Activated CD8-positive, alpha-beta memory T cell treated with anti-CD3 and anti-CD28 coated beads for 24 hours (primary cell): ENCODE measurements at regions not wholly inside any gene's neighbourhood (a gene's known extent, or its start where the extent isn't known, plus 50 kb on each side); places are given as distances from the start of the nearest gene placed in this dataset.
A peak's percentile ranks its signal among the peaks of the same experiment; 100 is the strongest.

Source experiments
- DNase-seq: peaks from one replicate; pipeline ENCODE4 v3.0.0-alpha.2; 2020

- no peak for DNase-seq
Observed at GRCh38 chrX:109312757-109313156, 169.1 kb downstream of the GUCY2F start.

DNA sequence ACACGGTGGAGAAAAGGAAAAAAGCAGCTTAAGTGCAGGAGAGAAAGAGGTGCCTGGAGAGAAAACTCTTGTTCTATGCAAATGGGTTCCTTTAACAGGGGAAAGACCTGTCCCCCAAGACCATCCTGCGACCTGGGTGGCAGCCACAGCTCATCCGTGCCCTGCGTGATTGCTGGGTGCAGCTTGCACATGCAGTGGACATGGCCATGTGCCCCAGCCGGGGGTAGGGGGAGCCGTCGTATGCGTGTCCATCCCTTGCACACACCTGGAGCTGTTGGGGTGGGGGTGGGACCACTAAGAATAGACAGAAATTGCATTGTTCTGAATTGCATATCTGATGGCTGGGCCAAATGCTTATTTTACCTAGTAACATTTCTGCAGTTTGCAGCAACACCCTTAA is 171.9 kb downstream of the GUCY2F start:
- DNase-seq: no peak

GRCh38 chrX:109301177-109301576 is 180.7 kb downstream of the GUCY2F start:
- DNase-seq: no peak

DNA sequence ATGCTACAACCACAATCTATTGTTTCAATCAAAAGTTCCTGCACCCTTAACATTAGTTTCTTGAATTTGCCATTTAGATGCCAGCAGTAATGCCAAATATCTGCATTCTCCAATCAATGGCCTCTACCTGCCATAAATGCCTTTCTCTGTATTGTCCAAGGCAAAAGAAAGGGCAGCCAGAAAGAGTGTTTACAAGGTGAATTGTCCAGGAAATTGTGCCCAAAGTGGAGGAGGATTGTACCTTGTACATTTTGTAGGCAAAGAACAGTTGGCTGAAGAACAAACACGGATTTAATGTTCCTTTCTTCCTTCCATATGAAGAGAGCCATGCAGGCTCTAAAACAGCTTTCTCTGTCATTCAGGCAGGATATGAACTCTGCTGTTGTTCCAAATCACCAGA is 181.5 kb downstream of the GUCY2F start:
- no peak for DNase-seq

GRCh38 chrX:109299091-109299490 is 182.8 kb downstream of the GUCY2F start:
- DNase-seq: no peak

DNA sequence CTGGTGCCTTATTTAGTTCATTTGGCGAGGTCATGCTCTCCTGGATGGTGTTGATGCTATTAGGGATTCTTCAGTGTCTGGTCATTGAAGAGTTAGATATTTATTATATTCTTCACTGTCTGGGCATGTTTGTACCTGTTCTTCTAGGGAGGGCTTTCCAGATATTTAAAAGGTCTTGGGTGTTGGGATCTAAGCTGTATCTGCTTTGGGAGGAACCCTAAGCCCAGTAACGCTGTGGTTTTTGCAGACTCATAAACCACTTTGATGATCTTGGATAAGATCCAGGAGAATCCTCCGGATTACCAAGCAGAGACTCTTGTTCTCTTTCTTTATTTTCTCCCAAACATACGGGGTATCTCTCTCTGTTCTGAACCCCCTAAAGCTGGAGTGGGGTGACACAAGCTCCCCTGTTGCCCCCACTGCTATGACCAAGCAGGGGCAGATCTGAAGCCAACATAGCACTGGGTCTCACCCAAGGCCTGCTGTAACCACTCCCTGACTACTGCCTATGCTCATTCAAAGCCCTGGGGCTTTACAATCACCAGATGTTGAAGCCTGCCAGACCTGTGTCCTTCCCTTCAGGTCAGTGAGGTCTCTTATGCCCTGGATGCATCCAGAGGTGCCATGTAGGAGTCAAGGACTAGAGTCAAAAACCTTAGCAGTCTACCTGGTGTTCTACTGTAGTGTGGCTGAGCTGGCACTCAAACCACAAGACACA is 187.6 kb downstream of the GUCY2F start:
- no peak for DNase-seq

- no peak for DNase-seq
Observed at GRCh38 chrX:109283870-109284269, 198.0 kb downstream of the GUCY2F start.

DNA sequence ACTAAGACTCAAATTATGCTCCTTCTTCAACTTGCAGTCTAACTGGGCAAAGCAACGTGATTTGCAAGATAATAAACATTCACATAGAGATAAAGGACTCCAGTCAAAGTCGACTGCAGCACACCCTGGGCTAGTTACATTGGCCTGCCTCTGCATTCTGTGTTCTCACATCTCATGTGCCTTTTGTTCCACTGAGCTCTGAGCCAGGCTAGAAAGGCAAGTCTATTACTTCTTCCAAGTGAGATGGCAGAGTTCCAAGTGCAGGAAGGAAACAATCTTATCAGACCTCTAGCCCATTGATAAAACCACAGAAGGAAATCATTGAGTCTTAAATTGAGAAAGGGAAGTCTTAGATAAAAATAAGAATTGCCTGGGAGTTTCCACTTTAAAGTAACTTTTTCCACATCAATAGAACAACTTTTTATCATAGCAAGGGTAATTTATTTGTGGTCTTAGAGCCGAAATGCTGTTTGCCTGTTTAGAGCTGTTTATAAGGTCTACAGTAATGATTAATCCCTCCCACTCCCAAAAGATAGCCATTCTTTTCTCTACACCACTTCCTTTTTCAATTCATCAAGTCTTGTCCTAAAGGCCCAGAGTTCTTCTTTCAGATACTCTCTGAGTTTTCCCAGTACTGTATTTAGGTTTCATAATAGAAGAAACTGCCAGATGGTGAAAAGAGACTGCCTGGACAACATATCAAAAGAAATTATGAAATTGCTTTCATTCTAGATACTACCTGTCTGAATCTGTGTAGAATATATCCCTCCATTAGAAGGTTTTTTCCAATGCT is 200.2 kb downstream of the GUCY2F start:
- no peak for DNase-seq

DNA sequence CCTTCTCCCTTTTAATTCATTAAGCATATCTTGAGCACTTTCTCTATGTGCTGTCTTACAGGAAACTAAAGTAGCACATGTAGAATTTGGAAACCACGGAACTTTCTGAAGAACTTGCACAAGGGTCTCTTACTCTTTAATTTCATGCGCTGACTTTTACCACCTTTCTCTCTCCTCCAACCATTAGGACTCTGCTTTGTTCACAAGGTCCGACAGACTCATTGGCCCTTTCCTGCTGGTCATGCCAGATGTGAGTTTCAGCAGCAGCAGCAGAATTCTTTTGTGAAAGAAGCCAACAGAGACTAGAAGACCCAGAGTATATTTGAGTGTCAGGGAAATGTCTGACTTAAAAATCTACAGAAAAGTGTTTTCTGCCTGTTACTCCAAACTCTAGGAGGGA is 207.1 kb downstream of the GUCY2F start:
- no peak for DNase-seq

GRCh38 chrX:109270580-109271484 is 211.1 kb downstream of the GUCY2F start:
- peak; percentile 58 for DNase-seq

DNA sequence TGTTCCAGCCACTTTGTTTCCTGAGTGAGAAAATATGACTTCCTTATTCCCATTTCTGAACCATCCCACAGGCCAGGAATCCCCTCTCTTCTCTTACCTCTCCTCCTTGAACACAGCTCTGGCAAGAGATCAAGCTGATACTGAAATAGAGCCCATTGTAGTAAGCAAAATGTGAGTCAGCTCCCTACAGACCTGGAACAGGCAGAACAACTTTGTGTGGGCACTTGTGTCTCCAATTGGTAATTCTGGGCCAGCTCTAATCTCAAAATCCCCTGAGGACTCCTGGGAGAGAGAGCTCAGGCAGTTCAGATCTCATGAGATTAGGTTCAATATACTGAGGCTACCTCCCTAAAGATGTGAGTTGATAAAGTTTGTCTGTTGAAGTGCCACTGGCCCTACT is 213.5 kb downstream of the GUCY2F start:
- DNase-seq: no peak

DNA sequence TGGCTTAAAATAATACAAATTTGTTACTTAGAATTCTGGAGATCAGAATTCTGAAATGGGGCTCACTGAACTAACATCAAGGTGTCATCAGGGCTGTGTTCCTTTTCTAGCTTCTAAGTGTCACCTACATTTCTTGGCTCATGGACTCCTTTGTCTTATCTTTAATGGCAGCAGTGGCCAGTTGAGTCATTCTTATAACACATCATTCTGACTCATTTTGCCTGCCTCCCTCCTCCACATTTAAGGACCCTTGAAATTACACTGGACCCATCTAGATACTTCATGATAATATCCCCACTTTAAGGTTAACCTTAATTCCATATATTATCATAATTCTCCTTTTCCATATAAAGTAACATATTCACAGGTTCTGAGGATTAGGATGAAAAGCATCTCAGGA is 215.9 kb downstream of the GUCY2F start:
- DNase-seq: no peak

- DNase-seq: no peak
Observed at GRCh38 chrX:109264878-109265277, 217.0 kb downstream of the GUCY2F start.

- no peak for DNase-seq
Observed at GRCh38 chrX:109261279-109261678, 220.6 kb downstream of the GUCY2F start.

GRCh38 chrX:109252789-109253188 is 229.1 kb downstream of the GUCY2F start:
- DNase-seq: no peak

GRCh38 chrX:109218761-109219160 is 263.1 kb downstream of the GUCY2F start:
- no peak for DNase-seq

GRCh38 chrX:109199726-109200125 is 282.2 kb downstream of the GUCY2F start:
- DNase-seq: no peak

DNA sequence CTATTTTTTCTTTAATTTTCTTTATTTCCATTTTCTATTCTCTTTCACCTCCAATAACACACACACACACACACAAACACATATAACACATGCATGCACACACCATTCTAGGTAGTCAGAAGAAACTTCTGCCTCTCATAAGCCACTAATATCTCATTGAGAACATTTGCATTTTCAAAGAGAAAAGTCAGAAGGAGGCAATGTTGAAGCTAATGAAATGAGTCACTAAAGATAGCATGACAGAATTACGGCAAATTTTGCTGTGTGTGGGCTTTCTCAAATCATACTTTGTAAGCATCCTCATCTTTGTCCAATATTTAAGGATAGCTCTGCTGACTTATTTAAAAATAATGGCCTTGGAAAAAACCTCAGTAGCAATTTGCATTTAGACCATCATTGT is 291.3 kb downstream of the GUCY2F start:
- DNase-seq: no peak

- no peak for DNase-seq
Observed at GRCh38 chrX:109187473-109188168, 294.3 kb downstream of the GUCY2F start.

DNA sequence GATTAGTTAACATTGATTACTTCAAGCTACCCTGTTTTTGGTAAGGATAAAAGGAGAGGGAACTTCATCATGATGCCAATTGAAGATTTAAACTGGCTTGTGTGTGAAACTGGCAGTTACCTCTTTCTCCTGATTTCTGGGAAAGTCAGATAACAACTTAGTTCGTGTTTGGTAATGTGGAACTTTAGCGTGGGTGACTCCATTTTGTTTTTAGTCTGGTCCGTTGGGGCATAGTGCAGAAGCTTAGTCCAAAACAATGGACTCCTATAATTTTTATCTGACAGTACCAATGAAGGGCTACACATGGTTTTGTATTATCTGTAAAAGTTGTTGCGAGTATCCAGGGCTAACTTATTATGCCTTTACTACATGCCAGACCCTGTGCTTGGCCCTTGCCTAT is 294.9 kb downstream of the GUCY2F start:
- no peak for DNase-seq

DNA sequence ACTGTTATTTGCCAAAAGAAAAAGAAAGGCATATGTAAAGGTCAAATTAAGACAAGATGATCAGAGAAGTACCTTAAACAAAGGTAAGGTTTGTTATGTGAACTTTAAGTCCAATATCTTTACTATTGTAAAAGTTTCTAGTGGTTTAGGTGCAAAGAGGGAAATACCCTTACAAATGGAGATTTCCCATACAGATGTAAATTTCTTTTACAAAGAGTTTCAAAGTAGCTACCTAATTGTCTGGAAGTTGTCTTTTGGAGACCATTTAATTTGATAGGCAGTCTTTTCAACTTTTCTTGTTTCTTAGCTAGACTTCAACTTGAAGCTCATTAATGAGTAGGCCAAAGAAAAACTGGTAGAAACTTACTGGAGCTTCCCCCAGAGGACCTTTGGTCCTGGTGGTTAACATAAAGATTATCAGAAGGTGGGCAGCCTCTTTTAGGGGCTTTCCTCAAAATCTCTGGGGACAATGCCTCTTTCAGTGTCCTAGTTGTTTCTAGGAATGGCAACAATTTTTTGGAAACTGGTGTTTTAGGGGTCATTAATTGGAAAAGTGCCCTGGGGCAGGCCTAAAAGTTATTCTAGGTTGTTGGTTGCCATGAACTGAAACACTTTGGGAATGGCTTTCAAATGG is 297.3 kb downstream of the GUCY2F start:
- no peak for DNase-seq

- DNase-seq: no peak
Observed at GRCh38 chrX:109172091-109172602, 309.7 kb downstream of the GUCY2F start.
